ENCODE measurements at regions not wholly inside any gene's neighbourhood (a gene's known extent, or its start where the extent isn't known, plus 50 kb on each side); places are given as distances from the start of the nearest gene placed in this dataset.

DNA sequence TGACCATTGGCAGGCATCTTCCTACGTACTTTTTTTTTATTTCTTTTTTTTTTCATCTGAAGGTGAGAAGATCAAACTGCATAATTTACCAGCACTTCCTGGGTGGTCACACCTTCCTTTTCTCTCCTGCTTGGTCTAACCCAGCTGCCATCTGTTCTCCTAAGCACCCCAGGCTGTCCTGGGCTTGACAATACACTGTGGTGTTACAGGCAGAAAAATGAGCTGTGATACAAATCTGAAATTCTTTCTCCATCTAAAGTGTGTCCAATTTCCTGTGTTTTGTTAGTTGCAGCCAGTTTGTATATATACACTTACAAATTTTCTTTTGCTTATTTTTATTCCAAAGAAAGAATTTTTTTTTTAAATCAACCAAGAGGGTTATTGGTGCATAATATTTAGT is 786.0 kb upstream of the ZEB2 start:
- no CpG with 5 or more reads among the region's 1 CpG for whole genome bisulfite sequencing (ENCODE audit: extremely low coverage, insufficient read length, low lambda C conversion rate)
- Histone ChIP-seq H3K9ac (ENCODE audit: extremely low read depth, insufficient read length, low read length) (no peak overlapping the region), H3K27me3 (ENCODE audit: insufficient read depth, low read length) (no peaks in the 10 kb centered on the region), H3K23me2 (ENCODE audit: insufficient read length, low read depth, low read length, poor library complexity, severe bottlenecking) (no peaks in the 10 kb centered on the region), H3K27ac (ENCODE audit: insufficient read length, low read depth, low read length) (no peak overlapping the region), H2BK12ac (ENCODE audit: insufficient read length, low read depth, low read length) (no peak overlapping the region), H3K18ac (ENCODE audit: insufficient read length, low read depth, low read length) (no peak overlapping the region), H3K4me2 (ENCODE audit: insufficient read depth, insufficient read length, low read length) (no peak overlapping the region), H4K8ac (replicated peaks; ENCODE audit: insufficient read length, low read depth, low read length) (no peak overlapping the region), H4K91ac (ENCODE audit: insufficient read length, low read depth, low read length) (no peak overlapping the region), H3K4ac (ENCODE audit: low read depth, low read length) (no peak overlapping the region), H3K14ac (ENCODE audit: insufficient read depth, low read length) (no peak overlapping the region), H2AFZ (ENCODE audit: low read length) (no peak overlapping the region), H3K23ac (ENCODE audit: insufficient read length, low read depth, low read length) (no peak overlapping the region), H4K20me1 (ENCODE audit: control insufficient read depth, insufficient read depth, insufficient read length) (no peaks in the 10 kb centered on the region), H2BK5ac (ENCODE audit: insufficient read length, low read length) (no peak overlapping the region), H3K9me3 (ENCODE audit: control insufficient read depth, low read depth, low read length) (no peaks in the 10 kb centered on the region), H2BK20ac (ENCODE audit: low read depth, low read length, poor library complexity, severe bottlenecking) (no peak overlapping the region), H2BK15ac (ENCODE audit: low read depth, low read length) (no peak overlapping the region), H3K56ac (ENCODE audit: insufficient read length, low read depth, low read length) (no peak overlapping the region), H2BK120ac (ENCODE audit: low read depth, low read length, poor library complexity, severe bottlenecking) (no peak overlapping the region), H3K4me1 (ENCODE audit: insufficient read depth, low read length) (no peaks in the 10 kb centered on the region), H4K5ac (ENCODE audit: insufficient read length, low read depth, low read length) (no peak overlapping the region), H3K79me1 (ENCODE audit: insufficient read depth, low read depth, low read length, poor library complexity, severe bottlenecking) (no peaks in the 10 kb centered on the region), H2AK5ac (ENCODE audit: insufficient read length, low read length) (no peak overlapping the region), H3T11ph (ENCODE audit: low read length) (no peak overlapping the region), H3K79me2 (ENCODE audit: insufficient read depth, low read length) (no peaks in the 10 kb centered on the region)
- Mint-ChIP-seq H3K4me1 (peaks cover 8 to 12% of the 10 kb centered on the region in 2 experiments), H3K27ac (no peak overlapping the region), H3K4me3 (no peak overlapping the region), H3K36me3 (ENCODE audit: insufficient read depth in 1 of 3, low read depth in 3 of 3) (peaks cover 0 to 4% (median 0%) of the 10 kb centered on the region in 3 experiments; a peak in 1 of 7 replicates), H3K9me3 (peaks cover 0 to 6% of the 10 kb centered on the region in 2 experiments; a peak in 4 of 5 replicates), H3K27me3 (ENCODE audit: low read depth) (no peaks in the 10 kb centered on the region)
- TF ChIP-seq, protein P1, sequence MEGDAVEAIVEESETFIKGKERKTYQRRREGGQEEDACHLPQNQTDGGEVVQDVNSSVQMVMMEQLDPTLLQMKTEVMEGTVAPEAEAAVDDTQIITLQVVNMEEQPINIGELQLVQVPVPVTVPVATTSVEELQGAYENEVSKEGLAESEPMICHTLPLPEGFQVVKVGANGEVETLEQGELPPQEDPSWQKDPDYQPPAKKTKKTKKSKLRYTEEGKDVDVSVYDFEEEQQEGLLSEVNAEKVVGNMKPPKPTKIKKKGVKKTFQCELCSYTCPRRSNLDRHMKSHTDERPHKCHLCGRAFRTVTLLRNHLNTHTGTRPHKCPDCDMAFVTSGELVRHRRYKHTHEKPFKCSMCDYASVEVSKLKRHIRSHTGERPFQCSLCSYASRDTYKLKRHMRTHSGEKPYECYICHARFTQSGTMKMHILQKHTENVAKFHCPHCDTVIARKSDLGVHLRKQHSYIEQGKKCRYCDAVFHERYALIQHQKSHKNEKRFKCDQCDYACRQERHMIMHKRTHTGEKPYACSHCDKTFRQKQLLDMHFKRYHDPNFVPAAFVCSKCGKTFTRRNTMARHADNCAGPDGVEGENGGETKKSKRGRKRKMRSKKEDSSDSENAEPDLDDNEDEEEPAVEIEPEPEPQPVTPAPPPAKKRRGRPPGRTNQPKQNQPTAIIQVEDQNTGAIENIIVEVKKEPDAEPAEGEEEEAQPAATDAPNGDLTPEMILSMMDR (conservative IDR thresholded peaks at IDR 0.05): no peak
- no peak for DNase-seq
